Natural killer cell (primary cell): ENCODE measurements at regions not wholly inside any gene's neighbourhood (a gene's known extent, or its start where the extent isn't known, plus 50 kb on each side); places are given as distances from the start of the nearest gene placed in this dataset.
"Not testable (repeated sequence)": the region's sequence is repeated elsewhere in the genome, so short reads cannot be mapped to it uniquely, and the experiment has no call there.

ENCODE experiments used
- ATAC-seq, 3 donors: fragments of 150-1000 bp in 2 of 3; fragments of 200-7000 bp in 1 of 3; cut with Tn5 transposase; 1 replicate in 1 of 3; 2 replicates in 2 of 3; pipeline ENCODE4 v1.10.0; 2021; ENCODE audit warnings: mild to moderate bottlenecking in 2 of 3, moderate library complexity in 2 of 3
- DNase-seq, 2 donors: peaks; one replicate each; pipeline versions ENCODE4 v3.0.0 to v3.0.0-alpha.2; 2013 to 2021; ENCODE audit warnings: mixed read lengths in 1 of 2
- H3K27ac ChIP-seq: one replicate; pipeline ENCODE4 v1.5.1; 2013; ENCODE audit warnings: mild to moderate bottlenecking, low read length
- H3K27me3 ChIP-seq: one replicate; pipeline ENCODE4 v1.6.1; 2013; ENCODE audit warnings: low read length; ENCODE audit not compliant: control insufficient read depth, insufficient read depth
- H3K36me3 ChIP-seq: one replicate; pipeline ENCODE4 v1.6.1; 2013; ENCODE audit warnings: low read length; ENCODE audit not compliant: control insufficient read depth, insufficient read depth
- H3K4me1 ChIP-seq: one replicate; pipeline ENCODE4 v1.6.1; 2013; ENCODE audit warnings: low read length; ENCODE audit not compliant: control insufficient read depth, insufficient read depth
- H3K4me3 ChIP-seq: one replicate; pipeline ENCODE4 v1.5.1; 2013; ENCODE audit warnings: low read length
- H3K9me3 ChIP-seq: one replicate; pipeline ENCODE4 v1.6.1; 2013; ENCODE audit warnings: low read length; ENCODE audit not compliant: control insufficient read depth, insufficient read depth
- H3K27ac Mint-ChIP-seq, 2 donors: one replicate each; pipeline ENCODE4 v1.8.0; 2022; ENCODE audit warnings: mild to moderate bottlenecking in 2 of 2, mixed read lengths in 2 of 2, moderate library complexity in 1 of 2
- H3K27me3 Mint-ChIP-seq, 2 donors: one replicate each; pipeline ENCODE4 v1.8.0; 2022; ENCODE audit warnings: low read depth in 2 of 2, mixed read lengths in 2 of 2
- H3K36me3 Mint-ChIP-seq: one replicate; pipeline ENCODE4 v1.8.0; 2022; ENCODE audit warnings: mixed read lengths
- H3K4me1 Mint-ChIP-seq, 2 donors: one replicate each; pipeline ENCODE4 v1.8.0; 2022; ENCODE audit warnings: mixed read lengths in 2 of 2
- H3K4me3 Mint-ChIP-seq: one replicate; pipeline ENCODE4 v1.8.0; 2022; ENCODE audit warnings: mild to moderate bottlenecking, moderate library complexity, mixed read lengths
- H3K9me3 Mint-ChIP-seq, 2 donors: one replicate each; pipeline ENCODE4 v1.8.0; 2022; ENCODE audit warnings: mixed read lengths in 2 of 2
- WGBS: methylation state at CpG from one replicate; pipeline ENCODE4 v1.1.7; 2013; ENCODE audit warnings: missing lambda C conversion rate; ENCODE audit not compliant: insufficient coverage; 5-methylcytosine and 5-hydroxymethylcytosine counted together
- intact Hi-C: fragments of 100-400 bp; cut with micrococcal nuclease; formaldehyde crosslinking; loops from one replicate; pipeline ENCODE4 v1.14.2; 2022
- TF ChIP-seq, protein P1 (sequence below): fragments of 200-600 bp; IDR thresholded peaks from one replicate; pipeline ENCODE4 v1.8.0; 2022; ENCODE audit warnings: antibody characterized with exemption

DNA sequence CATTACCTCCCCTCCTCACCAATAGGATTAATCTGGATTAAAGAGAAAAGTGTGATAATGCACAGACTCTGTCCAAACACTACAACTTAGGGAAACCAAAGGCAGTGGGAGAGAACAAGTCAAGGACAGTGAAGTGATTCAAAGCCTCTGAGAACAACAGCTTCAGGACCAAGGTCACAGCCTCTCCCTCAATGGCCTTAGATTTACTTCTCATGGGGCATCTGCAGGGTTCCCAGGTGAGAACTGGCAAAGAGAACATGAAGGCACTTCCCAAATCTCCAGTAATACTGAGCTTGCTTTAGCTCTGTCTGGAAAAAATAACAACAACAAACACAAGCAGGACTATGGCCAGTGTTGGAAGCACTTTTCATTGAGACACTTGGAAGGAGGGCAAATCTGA lies 99.8 kb upstream of the GOLGA6L22 start:
- H3K36me3 ChIP-seq, ATAC-seq, H3K27me3 Mint-ChIP-seq, H3K4me1 ChIP-seq, H3K9me3 ChIP-seq, H3K4me1 Mint-ChIP-seq, H3K9me3 Mint-ChIP-seq, H3K27ac Mint-ChIP-seq, intact Hi-C loops, DNase-seq, H3K27me3 ChIP-seq, H3K4me3 Mint-ChIP-seq, H3K4me3 ChIP-seq, H3K27ac ChIP-seq, H3K36me3 Mint-ChIP-seq: not testable (repeated sequence)

DNA sequence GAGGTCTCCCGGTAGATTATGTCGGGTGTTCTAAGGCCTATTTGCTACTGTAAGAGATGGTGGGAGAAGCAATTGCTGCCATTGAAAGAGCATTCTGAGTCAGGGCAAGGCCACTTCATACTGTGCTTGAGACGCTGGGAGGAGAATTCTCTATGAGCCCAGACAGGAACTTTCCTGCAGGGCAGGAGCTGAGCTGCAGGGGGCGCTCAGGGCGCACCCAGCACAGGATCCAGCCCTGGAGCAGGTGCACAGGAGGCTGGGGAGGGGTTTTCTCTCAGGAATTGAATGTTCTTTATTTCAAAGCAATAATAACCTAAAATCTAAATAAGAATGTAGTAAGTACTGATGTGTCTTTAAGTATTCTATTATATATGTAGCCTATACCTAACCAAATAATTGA lies 99.1 kb upstream of the GOLGA6L22 start:
- H3K4me3 ChIP-seq, H3K27ac Mint-ChIP-seq, H3K4me1 Mint-ChIP-seq, H3K27me3 Mint-ChIP-seq, intact Hi-C loops, H3K4me1 ChIP-seq, H3K36me3 ChIP-seq, H3K27ac ChIP-seq, H3K9me3 Mint-ChIP-seq, H3K4me3 Mint-ChIP-seq, H3K9me3 ChIP-seq, H3K36me3 Mint-ChIP-seq, H3K27me3 ChIP-seq: not testable (repeated sequence)
- peak; percentile 76 to 83 (median 82) for ATAC-seq
- WGBS: no CpG with 5 or more reads among the region's 5 CpGs
- DNase-seq: peak in 1 of 2 donors; percentile 34
- TF ChIP-seq, protein P1, sequence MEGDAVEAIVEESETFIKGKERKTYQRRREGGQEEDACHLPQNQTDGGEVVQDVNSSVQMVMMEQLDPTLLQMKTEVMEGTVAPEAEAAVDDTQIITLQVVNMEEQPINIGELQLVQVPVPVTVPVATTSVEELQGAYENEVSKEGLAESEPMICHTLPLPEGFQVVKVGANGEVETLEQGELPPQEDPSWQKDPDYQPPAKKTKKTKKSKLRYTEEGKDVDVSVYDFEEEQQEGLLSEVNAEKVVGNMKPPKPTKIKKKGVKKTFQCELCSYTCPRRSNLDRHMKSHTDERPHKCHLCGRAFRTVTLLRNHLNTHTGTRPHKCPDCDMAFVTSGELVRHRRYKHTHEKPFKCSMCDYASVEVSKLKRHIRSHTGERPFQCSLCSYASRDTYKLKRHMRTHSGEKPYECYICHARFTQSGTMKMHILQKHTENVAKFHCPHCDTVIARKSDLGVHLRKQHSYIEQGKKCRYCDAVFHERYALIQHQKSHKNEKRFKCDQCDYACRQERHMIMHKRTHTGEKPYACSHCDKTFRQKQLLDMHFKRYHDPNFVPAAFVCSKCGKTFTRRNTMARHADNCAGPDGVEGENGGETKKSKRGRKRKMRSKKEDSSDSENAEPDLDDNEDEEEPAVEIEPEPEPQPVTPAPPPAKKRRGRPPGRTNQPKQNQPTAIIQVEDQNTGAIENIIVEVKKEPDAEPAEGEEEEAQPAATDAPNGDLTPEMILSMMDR: peak; percentile 45

DNA sequence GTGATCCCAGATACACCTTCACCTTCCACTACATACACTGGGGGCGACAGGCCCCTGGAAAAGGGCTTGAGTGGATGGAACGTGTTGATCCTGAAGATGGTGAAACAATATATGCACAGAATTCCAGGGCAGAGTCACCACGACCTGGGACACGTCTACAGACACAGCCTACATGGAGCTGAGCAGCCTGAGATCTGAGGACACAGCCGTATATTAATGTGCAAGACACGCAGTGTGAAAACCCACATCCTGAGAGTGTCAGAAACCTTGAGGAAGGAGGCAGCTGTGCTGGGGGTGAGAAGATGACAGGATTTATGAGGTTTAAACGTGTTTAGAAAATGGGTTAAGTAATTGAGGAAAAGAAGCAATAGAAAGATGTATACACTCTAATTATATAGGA lies 98.0 kb upstream of the GOLGA6L22 start:
- H3K27me3 ChIP-seq, H3K36me3 Mint-ChIP-seq, intact Hi-C loops, H3K4me1 Mint-ChIP-seq, H3K27ac ChIP-seq, H3K9me3 ChIP-seq, H3K4me3 ChIP-seq, H3K27ac Mint-ChIP-seq, H3K4me3 Mint-ChIP-seq, H3K27me3 Mint-ChIP-seq, H3K4me1 ChIP-seq, H3K36me3 ChIP-seq, H3K9me3 Mint-ChIP-seq: not testable (repeated sequence)
- ATAC-seq (peak; percentile 79 to 84 (median 80)), DNase-seq (peak in 1 of 2 donors; percentile 58)
- no CpG with 5 or more reads among the region's 7 CpGs for WGBS

GRCh38 chr15:22362502-22362901 lies 96.2 kb upstream of the GOLGA6L22 start:
- H3K27ac ChIP-seq, H3K36me3 Mint-ChIP-seq, H3K27me3 Mint-ChIP-seq, H3K9me3 Mint-ChIP-seq, H3K4me3 Mint-ChIP-seq, H3K9me3 ChIP-seq, H3K27me3 ChIP-seq, H3K27ac Mint-ChIP-seq, H3K36me3 ChIP-seq, intact Hi-C loops, H3K4me1 ChIP-seq, H3K4me1 Mint-ChIP-seq, H3K4me3 ChIP-seq, DNase-seq: not testable (repeated sequence)
- WGBS: no CpG with 5 or more reads among the region's 3 CpGs
- peak in 1 of 3 donors; percentile 15 for ATAC-seq

GRCh38 chr15:22371246-22371834 lies 87.4 kb upstream of the GOLGA6L22 start:
- H3K9me3 Mint-ChIP-seq, H3K36me3 ChIP-seq, H3K27me3 ChIP-seq, H3K9me3 ChIP-seq, intact Hi-C loops, DNase-seq, H3K36me3 Mint-ChIP-seq, H3K4me1 Mint-ChIP-seq, H3K27me3 Mint-ChIP-seq, H3K4me1 ChIP-seq, H3K4me3 ChIP-seq, H3K27ac ChIP-seq: not testable (repeated sequence)
- ATAC-seq: peak; percentile 35 to 82 (median 44)
- WGBS: 73% methylated on average over 3 of the region's 35 CpGs
- Mint-ChIP-seq H3K27ac (peak overlapping the region in 1 of 2 donors; percentile 30), H3K4me3 (peak overlapping the region; percentile 81)

- H3K4me3 Mint-ChIP-seq, H3K36me3 Mint-ChIP-seq, H3K27me3 Mint-ChIP-seq, H3K4me3 ChIP-seq, intact Hi-C loops, H3K27ac Mint-ChIP-seq, H3K4me1 ChIP-seq, H3K27me3 ChIP-seq, H3K36me3 ChIP-seq, H3K27ac ChIP-seq, ATAC-seq, DNase-seq, H3K9me3 Mint-ChIP-seq, H3K4me1 Mint-ChIP-seq, H3K9me3 ChIP-seq: not testable (repeated sequence)
- no CpG with 5 or more reads among the region's 8 CpGs for WGBS
Observed at GRCh38 chr15:22374531-22374930, 84.2 kb upstream of the GOLGA6L22 start.

DNA sequence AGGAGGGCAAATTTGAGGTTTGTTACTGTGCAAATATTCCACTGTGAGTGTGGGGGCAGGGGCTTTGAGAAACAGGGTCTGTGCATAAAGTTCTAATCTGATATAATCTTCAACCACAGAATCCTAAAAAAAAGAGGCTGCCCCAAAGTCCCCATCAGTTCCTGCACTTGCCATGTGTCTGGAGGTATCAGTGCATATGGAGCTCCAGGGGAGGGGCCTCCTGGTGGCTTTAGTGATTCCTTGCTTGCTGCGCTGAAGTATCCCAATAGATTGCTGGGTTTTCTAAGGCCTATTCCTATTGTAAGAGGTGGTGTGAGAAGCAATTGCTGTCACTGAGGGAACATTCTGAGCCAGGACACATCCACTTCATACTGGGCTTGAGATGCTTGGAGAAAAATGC lies 82.9 kb upstream of the GOLGA6L22 start:
- H3K4me3 Mint-ChIP-seq, H3K27me3 ChIP-seq, H3K9me3 Mint-ChIP-seq, ATAC-seq, H3K27ac ChIP-seq, H3K27ac Mint-ChIP-seq, intact Hi-C loops, H3K4me1 ChIP-seq, DNase-seq, H3K27me3 Mint-ChIP-seq, H3K4me3 ChIP-seq, H3K36me3 Mint-ChIP-seq, H3K4me1 Mint-ChIP-seq, H3K36me3 ChIP-seq, H3K9me3 ChIP-seq: not testable (repeated sequence)
- WGBS: no CpG with 5 or more reads among the region's 1 CpG
